A549 (cell line): ENCODE measurements at regions not wholly inside any gene's neighbourhood (a gene's known extent, or its start where the extent isn't known, plus 50 kb on each side); places are given as distances from the start of the nearest gene placed in this dataset.

ENCODE experiments used
- ATAC-seq, 2 experiments: fragments of 200-7000 bp in 1 of 2; fragments of >200 bp in 1 of 2; cut with Nextera tagmentation in 1 of 2; cut with Tn5 transposase in 1 of 2; 3 replicates each; pipeline versions ENCODE4 v1.8.0 to v1.9.1; 2018 to 2020; ENCODE audit warnings: mild to moderate bottlenecking in 1 of 2, moderate library complexity in 1 of 2
- CTCF ChIA-PET: fragments of 300-600 bp; sonication (Branson Sonifier 250); formaldehyde crosslinking; extraction: SDS; loops from one replicate; lab custom pipeline; 2021; ENCODE audit warnings: antibody characterized with exemption, inconsistent platforms; lab: Yijun Ruan, JAX
- POLR2A ChIA-PET: fragments of 350-600 bp; formaldehyde crosslinking; extraction: SDS; loops from one replicate; lab custom pipeline; 2021; ENCODE audit warnings: antibody characterized with exemption, inconsistent platforms; lab: Yijun Ruan, JAX
- DNase-seq, 2 experiments: peaks; one replicate each; pipeline versions ENCODE4 v3.0.0 to v3.0.0-alpha.2; 2011 to 2016; ENCODE audit warnings: low read depth in 1 of 2, low spot score in 1 of 2
- FAIRE-seq: peaks from 2 replicates; lab custom pipeline; 2011; peaks lifted over from hg19 to GRCh38; lab: Jason Lieb, UNC
- H3K27ac ChIP-seq, 2 experiments: fragments of >200 bp; sonication (Bioruptor Twin); formaldehyde crosslinking; 3 replicates each; pipeline ENCODE4 v1.5.1; 2016 to 2017
- H3K4me1 ChIP-seq: fragments of >200 bp; sonication (Bioruptor Twin); formaldehyde crosslinking; 3 replicates; pipeline ENCODE4 v1.6.1; 2016
- H3K4me2 ChIP-seq: fragments of >200 bp; sonication (Bioruptor Twin); formaldehyde crosslinking; 3 replicates; pipeline ENCODE4 v1.6.1; 2016
- H3K4me3 ChIP-seq: fragments of >200 bp; sonication (Bioruptor Twin); formaldehyde crosslinking; 3 replicates; pipeline ENCODE4 v1.5.1; 2016
- H3K9me3 ChIP-seq: fragments of >200 bp; sonication (Bioruptor Twin); formaldehyde crosslinking; 3 replicates; pipeline ENCODE4 v1.6.1; 2016
- CHD4 ChIP-seq: fragments of 200-600 bp; sonication (generic); IDR thresholded peaks from 2 replicates; pipeline ENCODE4 v1.6.1; 2016; ENCODE audit warnings: antibody characterized with exemption, mild to moderate bottlenecking, borderline replicate concordance
- ESRRA ChIP-seq: fragments of 150-350 bp; IDR thresholded peaks from 2 replicates; pipeline ENCODE4 v1.6.1; 2014; ENCODE audit warnings: mild to moderate bottlenecking, low read length, borderline replicate concordance
- FOSL2 ChIP-seq, 2 experiments: fragments of 450-650 bp in 1 of 2; fragments of >200 bp in 1 of 2; sonication (Bioruptor Twin) in 1 of 2; formaldehyde crosslinking; IDR thresholded peaks; 2 replicates each; pipeline versions ENCODE4 v1.5.0 to v1.6.1; 2016 to 2020; ENCODE audit warnings: mild to moderate bottlenecking in 1 of 2, moderate library complexity in 1 of 2
- FOXS1 ChIP-seq: fragments of 250-450 bp; sonication (Bioruptor Pico); IDR thresholded peaks from 2 replicates; pipeline ENCODE4 v1.5.0; 2020; ENCODE audit warnings: mild to moderate bottlenecking, moderate library complexity
- HOXA7 ChIP-seq: fragments of 250-450 bp; sonication (Bioruptor Pico); IDR thresholded peaks from 2 replicates; pipeline ENCODE4 v1.5.0; 2020; ENCODE audit warnings: mild to moderate bottlenecking, moderate library complexity
- KDM1A ChIP-seq: fragments of 200-600 bp; sonication (generic); IDR thresholded peaks from 2 replicates; pipeline ENCODE4 v1.6.1; 2016; ENCODE audit warnings: low read depth, mild to moderate bottlenecking
- MAFK ChIP-seq: fragments of 450-650 bp; IDR thresholded peaks from 2 replicates; pipeline ENCODE4 v1.6.1; 2014; ENCODE audit not compliant: partially characterized antibody
- MYC ChIP-seq: IDR thresholded peaks from 2 replicates; pipeline ENCODE4 v1.6.1; 2012; ENCODE audit warnings: mild to moderate bottlenecking, inconsistent platforms, low read length, improper control_type of control experiment, borderline replicate concordance
- NPAS2 ChIP-seq: fragments of 250-450 bp; sonication (Bioruptor Pico); IDR thresholded peaks from 2 replicates; pipeline ENCODE4 v1.8.0; 2022; ENCODE audit warnings: mild to moderate bottlenecking, moderate library complexity, borderline replicate concordance
- POLR2A ChIP-seq: IDR thresholded peaks from 2 replicates; pipeline ENCODE4 v1.6.1; 2012; ENCODE audit warnings: mild to moderate bottlenecking, low read length
- POLR2AphosphoS2 ChIP-seq: conservative IDR thresholded peaks from 2 replicates; pipeline ENCODE4 v1.6.1; 2012; ENCODE audit warnings: low read length, improper control_type of control experiment, inconsistent platforms
- RARB ChIP-seq: fragments of 250-450 bp; sonication (Bioruptor Pico); IDR thresholded peaks from 2 replicates; pipeline ENCODE4 v1.8.0; 2021; ENCODE audit warnings: mild to moderate bottlenecking, moderate library complexity
- RFX5 ChIP-seq: fragments of 450-650 bp; IDR thresholded peaks from 2 replicates; pipeline ENCODE4 v1.7.1; 2014; ENCODE audit warnings: antibody characterized with exemption, mild to moderate bottlenecking, moderate library complexity
- RNF2 ChIP-seq: fragments of 200-600 bp; sonication (generic); IDR thresholded peaks from 2 replicates; pipeline ENCODE4 v1.6.1; 2016; ENCODE audit warnings: low read depth, mild to moderate bottlenecking, antibody characterized with exemption, moderate library complexity, borderline replicate concordance
- WGBS: methylation state at CpG from one replicate; pipeline ENCODE4 v1.1.6; 2017; ENCODE audit errors: missing lambda C conversion rate; 5-methylcytosine and 5-hydroxymethylcytosine counted together
- TF ChIP-seq, protein P1 (sequence below): fragments of 150-350 bp; IDR thresholded peaks from 2 replicates; pipeline ENCODE4 v1.6.1; 2014; ENCODE audit warnings: low read depth, mild to moderate bottlenecking, low read length
- TF ChIP-seq, protein P2 (sequence below): IDR thresholded peaks from 2 replicates; pipeline ENCODE4 v1.6.1; 2012
- TF ChIP-seq, protein P3 (sequence below): fragments of >200 bp; sonication (Bioruptor Twin); formaldehyde crosslinking; IDR thresholded peaks from 3 replicates; pipeline ENCODE4 v1.5.1; 2016

GRCh38 chr4:99759346-99759984, 57.2 kb upstream of the DAPP1 start:
- Histone ChIP-seq H3K4me1 (peaks cover 11% of the 10 kb centered on the region), H3K4me3 (no peak overlapping the region), H3K4me2 (no peak overlapping the region), H3K27ac (no peak overlapping the region), H3K9me3 (no peaks in the 10 kb centered on the region)
- ATAC-seq = no peak
- TF ChIP-seq, protein P1, sequence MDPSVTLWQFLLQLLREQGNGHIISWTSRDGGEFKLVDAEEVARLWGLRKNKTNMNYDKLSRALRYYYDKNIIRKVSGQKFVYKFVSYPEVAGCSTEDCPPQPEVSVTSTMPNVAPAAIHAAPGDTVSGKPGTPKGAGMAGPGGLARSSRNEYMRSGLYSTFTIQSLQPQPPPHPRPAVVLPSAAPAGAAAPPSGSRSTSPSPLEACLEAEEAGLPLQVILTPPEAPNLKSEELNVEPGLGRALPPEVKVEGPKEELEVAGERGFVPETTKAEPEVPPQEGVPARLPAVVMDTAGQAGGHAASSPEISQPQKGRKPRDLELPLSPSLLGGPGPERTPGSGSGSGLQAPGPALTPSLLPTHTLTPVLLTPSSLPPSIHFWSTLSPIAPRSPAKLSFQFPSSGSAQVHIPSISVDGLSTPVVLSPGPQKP = no peak
- TF ChIP-seq RARB (CRISPR knock-in tag) (no peak), MAFK (peak; percentile 62)
- WGBS = 47% methylated on average over 5 of the region's 5 CpGs
- CTCF ChIA-PET = no interaction called here
- FAIRE-seq = no peak
- POLR2A ChIA-PET = no interaction called here
- no peak for DNase-seq

- Histone ChIP-seq H3K9me3 (no peaks in the 10 kb centered on the region), H3K4me1 (no peaks in the 10 kb centered on the region), H3K27ac (no peak overlapping the region), H3K4me3 (no peak overlapping the region), H3K4me2 (no peak overlapping the region)
- WGBS = 61% methylated on average over 2 of the region's 2 CpGs
- POLR2A ChIA-PET = no interaction called here
- DNase-seq = no peak
- CTCF ChIA-PET = no interaction called here
- no peak for FAIRE-seq
- ATAC-seq = no peak
- TF ChIP-seq FOSL2 (IDR thresholded peaks at IDR 0.05) = no peak
- TF ChIP-seq FOSL2 (CRISPR knock-in tag; IDR thresholded peaks at IDR 0.05) = no peak
Measured at GRCh38 chr4:99755223-99755944, 61.2 kb upstream of the DAPP1 start.

- WGBS = 15% methylated on average over 2 of the region's 2 CpGs
- POLR2A ChIA-PET = interaction anchor here (0.6 kb wide), 1 partner anchor 44 kb away, joined by 4 read pairs; no protein-coding TSS in a partner anchor
- CTCF ChIA-PET = no interaction called here
Measured at GRCh38 chr4:99754756-99755155, 61.9 kb upstream of the DAPP1 start.

More at GRCh38 chr4:99754756-99755155, 61.9 kb upstream of the DAPP1 start:
- no peaks in the 10 kb centered on the region for H3K9me3 ChIP-seq
- no peak for TF ChIP-seq FOXS1 (CRISPR knock-in tag)
- no peak for TF ChIP-seq ESRRA
- no peak for TF ChIP-seq RNF2
- TF ChIP-seq RFX5 = no peak
- no peak for TF ChIP-seq KDM1A
- TF ChIP-seq, protein P2, sequence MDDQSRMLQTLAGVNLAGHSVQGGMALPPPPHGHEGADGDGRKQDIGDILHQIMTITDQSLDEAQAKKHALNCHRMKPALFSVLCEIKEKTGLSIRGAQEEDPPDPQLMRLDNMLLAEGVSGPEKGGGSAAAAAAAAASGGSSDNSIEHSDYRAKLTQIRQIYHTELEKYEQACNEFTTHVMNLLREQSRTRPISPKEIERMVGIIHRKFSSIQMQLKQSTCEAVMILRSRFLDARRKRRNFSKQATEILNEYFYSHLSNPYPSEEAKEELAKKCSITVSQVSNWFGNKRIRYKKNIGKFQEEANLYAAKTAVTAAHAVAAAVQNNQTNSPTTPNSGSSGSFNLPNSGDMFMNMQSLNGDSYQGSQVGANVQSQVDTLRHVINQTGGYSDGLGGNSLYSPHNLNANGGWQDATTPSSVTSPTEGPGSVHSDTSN = no peak
- TF ChIP-seq MYC = no peak
- TF ChIP-seq POLR2A = no peak
- no peak for TF ChIP-seq NPAS2 (CRISPR knock-in tag)
- no peak for TF ChIP-seq POLR2AphosphoS2
- TF ChIP-seq MAFK = no peak
- TF ChIP-seq CHD4 = no peak
- TF ChIP-seq, protein P3, sequence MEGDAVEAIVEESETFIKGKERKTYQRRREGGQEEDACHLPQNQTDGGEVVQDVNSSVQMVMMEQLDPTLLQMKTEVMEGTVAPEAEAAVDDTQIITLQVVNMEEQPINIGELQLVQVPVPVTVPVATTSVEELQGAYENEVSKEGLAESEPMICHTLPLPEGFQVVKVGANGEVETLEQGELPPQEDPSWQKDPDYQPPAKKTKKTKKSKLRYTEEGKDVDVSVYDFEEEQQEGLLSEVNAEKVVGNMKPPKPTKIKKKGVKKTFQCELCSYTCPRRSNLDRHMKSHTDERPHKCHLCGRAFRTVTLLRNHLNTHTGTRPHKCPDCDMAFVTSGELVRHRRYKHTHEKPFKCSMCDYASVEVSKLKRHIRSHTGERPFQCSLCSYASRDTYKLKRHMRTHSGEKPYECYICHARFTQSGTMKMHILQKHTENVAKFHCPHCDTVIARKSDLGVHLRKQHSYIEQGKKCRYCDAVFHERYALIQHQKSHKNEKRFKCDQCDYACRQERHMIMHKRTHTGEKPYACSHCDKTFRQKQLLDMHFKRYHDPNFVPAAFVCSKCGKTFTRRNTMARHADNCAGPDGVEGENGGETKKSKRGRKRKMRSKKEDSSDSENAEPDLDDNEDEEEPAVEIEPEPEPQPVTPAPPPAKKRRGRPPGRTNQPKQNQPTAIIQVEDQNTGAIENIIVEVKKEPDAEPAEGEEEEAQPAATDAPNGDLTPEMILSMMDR = no peak
- TF ChIP-seq, protein P1 = no peak
- no peak for TF ChIP-seq HOXA7 (CRISPR knock-in tag)
- TF ChIP-seq, all 56 proteins: peak for 0
- Histone ChIP-seq H3K27ac (no peak overlapping the region), H3K4me2 (no peak overlapping the region), H3K4me1 (no peaks in the 10 kb centered on the region), H3K4me3 (no peak overlapping the region)
- ATAC-seq (no peak), DNase-seq (no peak), FAIRE-seq (no peak)
